Esophagus squamous epithelium (tissue), 4 donors: ENCODE measurements at regions not wholly inside any gene's neighbourhood (a gene's known extent, or its start where the extent isn't known, plus 50 kb on each side); places are given as distances from the start of the nearest gene placed in this dataset.

Experiments used
- CTCF ChIP-seq, 6 experiments: fragments of 450-650 bp in 4 of 6; fragments of 200-600 bp in 2 of 6; sonication (generic) in 2 of 6; IDR thresholded peaks; one replicate each; pipeline ENCODE4 v1.5.1; 2016 to 2019; ENCODE audit warnings: antibody characterized with exemption in 6 of 6, mild to moderate bottlenecking in 4 of 6, moderate library complexity in 4 of 6
- POLR2A ChIP-seq, 4 donors: fragments of 450-650 bp; IDR thresholded peaks; one replicate each; pipeline ENCODE4 v1.6.1; 2017; ENCODE audit warnings: antibody characterized with exemption in 4 of 4, mild to moderate bottlenecking in 4 of 4, moderate library complexity in 3 of 4

- TF ChIP-seq POLR2A (IDR thresholded peaks at IDR 0.05) (no peak), CTCF (IDR thresholded peaks at IDR 0.05) (no peak)
Observed at GRCh38 chr2:183998797-183999190, 599.5 kb upstream of the ZNF804A start.
